PC-3 (cell line): ENCODE measurements at regions not wholly inside any gene's neighbourhood (a gene's known extent, or its start where the extent isn't known, plus 50 kb on each side); places are given as distances from the start of the nearest gene placed in this dataset.

Source experiments
- EZH2 ChIP-seq: fragments of 300-600 bp; sonication (generic); IDR thresholded peaks from one replicate; pipeline ENCODE4 v1.6.1; 2017; ENCODE audit warnings: antibody characterized with exemption, mild to moderate bottlenecking, low read length; ENCODE audit not compliant: unreplicated experiment
- EZH2phosphoT487 ChIP-seq: fragments of 300-600 bp; sonication (generic); IDR thresholded peaks from 2 replicates; pipeline ENCODE4 v1.6.1; 2018; ENCODE audit warnings: mild to moderate bottlenecking, antibody characterized with exemption, low read length, borderline replicate concordance
- TF ChIP-seq, protein P1 (sequence below): fragments of 300-600 bp; sonication (generic); conservative IDR thresholded peaks from 2 replicates; pipeline ENCODE4 v1.5.1; 2017; ENCODE audit warnings: antibody characterized with exemption, low read depth, mild to moderate bottlenecking, low read length

- TF ChIP-seq, protein P1, sequence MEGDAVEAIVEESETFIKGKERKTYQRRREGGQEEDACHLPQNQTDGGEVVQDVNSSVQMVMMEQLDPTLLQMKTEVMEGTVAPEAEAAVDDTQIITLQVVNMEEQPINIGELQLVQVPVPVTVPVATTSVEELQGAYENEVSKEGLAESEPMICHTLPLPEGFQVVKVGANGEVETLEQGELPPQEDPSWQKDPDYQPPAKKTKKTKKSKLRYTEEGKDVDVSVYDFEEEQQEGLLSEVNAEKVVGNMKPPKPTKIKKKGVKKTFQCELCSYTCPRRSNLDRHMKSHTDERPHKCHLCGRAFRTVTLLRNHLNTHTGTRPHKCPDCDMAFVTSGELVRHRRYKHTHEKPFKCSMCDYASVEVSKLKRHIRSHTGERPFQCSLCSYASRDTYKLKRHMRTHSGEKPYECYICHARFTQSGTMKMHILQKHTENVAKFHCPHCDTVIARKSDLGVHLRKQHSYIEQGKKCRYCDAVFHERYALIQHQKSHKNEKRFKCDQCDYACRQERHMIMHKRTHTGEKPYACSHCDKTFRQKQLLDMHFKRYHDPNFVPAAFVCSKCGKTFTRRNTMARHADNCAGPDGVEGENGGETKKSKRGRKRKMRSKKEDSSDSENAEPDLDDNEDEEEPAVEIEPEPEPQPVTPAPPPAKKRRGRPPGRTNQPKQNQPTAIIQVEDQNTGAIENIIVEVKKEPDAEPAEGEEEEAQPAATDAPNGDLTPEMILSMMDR, result no peak
- no peak for TF ChIP-seq EZH2phosphoT487
- no peak for TF ChIP-seq EZH2
Observed at GRCh38 chr2:142542431-142542910, 335.0 kb upstream of the KYNU start.
